Renal cortex interstitium (tissue), 11 donors: ENCODE measurements at regions not wholly inside any gene's neighbourhood (a gene's known extent, or its start where the extent isn't known, plus 50 kb on each side); places are given as distances from the start of the nearest gene placed in this dataset.

Experiments
- DNase-seq, 11 donors: peaks; one replicate each; pipeline ENCODE4 v3.0.0-alpha.2; 2013; ENCODE audit warnings: low read depth in 9 of 11, low spot score in 4 of 11; ENCODE audit errors: extremely low read depth in 1 of 11

GRCh38 chr19:31538879-31539278, 189.6 kb upstream of the TSHZ3 start:
- no peak for DNase-seq

GRCh38 chr19:31539386-31539785, 190.2 kb upstream of the TSHZ3 start:
- DNase-seq: no peak

- DNase-seq: no peak
These were observed 192.2 kb upstream of the TSHZ3 start for GRCh38 chr19:31541396-31541795.

- no peak for DNase-seq
These were observed 194.2 kb upstream of the TSHZ3 start for GRCh38 chr19:31543456-31543855.

GRCh38 chr19:31545777-31546176, 196.5 kb upstream of the TSHZ3 start:
- DNase-seq: no peak

- no peak for DNase-seq
These were observed 197.1 kb upstream of the TSHZ3 start for GRCh38 chr19:31546205-31546960.

GRCh38 chr19:31548941-31549340, 199.7 kb upstream of the TSHZ3 start:
- DNase-seq: peak in 1 of 11 donors; percentile 3

GRCh38 chr19:31553112-31553845, 204.0 kb upstream of the TSHZ3 start:
- DNase-seq: no peak

- peak in 1 of 11 donors; percentile 15 for DNase-seq
These were observed 204.6 kb upstream of the TSHZ3 start for GRCh38 chr19:31553846-31554215.

- peak in 1 of 11 donors; percentile 5 for DNase-seq
These were observed 205.1 kb upstream of the TSHZ3 start for GRCh38 chr19:31554360-31554759.

- DNase-seq: no peak
These were observed 206.5 kb upstream of the TSHZ3 start for GRCh38 chr19:31555634-31556215.

GRCh38 chr19:31559494-31559893, 210.3 kb upstream of the TSHZ3 start:
- no peak for DNase-seq

GRCh38 chr19:31560086-31561060, 211.1 kb upstream of the TSHZ3 start:
- no peak for DNase-seq

GRCh38 chr19:31562966-31563612, 213.9 kb upstream of the TSHZ3 start:
- no peak for DNase-seq

GRCh38 chr19:31567776-31568175, 218.5 kb upstream of the TSHZ3 start:
- no peak for DNase-seq

- DNase-seq: no peak
These were observed 219.5 kb upstream of the TSHZ3 start for GRCh38 chr19:31568724-31569123.

GRCh38 chr19:31570718-31571117, 221.5 kb upstream of the TSHZ3 start:
- DNase-seq: no peak

- no peak for DNase-seq
These were observed 223.1 kb upstream of the TSHZ3 start for GRCh38 chr19:31572102-31572975.
